ENCODE measurements at regions not wholly inside any gene's neighbourhood (a gene's known extent, or its start where the extent isn't known, plus 50 kb on each side); places are given as distances from the start of the nearest gene placed in this dataset.

GRCh38 chr13:85303630-85304029 is 495.6 kb downstream of the SLITRK6 start:
- DNase-seq (ENCODE audit: low read depth, low spot score): no peak

- no peak for DNase-seq (ENCODE audit: low read depth, low spot score)
Measured at GRCh38 chr13:85298387-85298924, 500.8 kb downstream of the SLITRK6 start.

- no peak for DNase-seq (ENCODE audit: low read depth, low spot score)
Measured at GRCh38 chr13:85288698-85289097, 510.5 kb downstream of the SLITRK6 start.

GRCh38 chr13:85287528-85287927 is 511.7 kb downstream of the SLITRK6 start:
- DNase-seq (ENCODE audit: low read depth, low spot score): no peak

GRCh38 chr13:85286081-85286480 is 513.1 kb downstream of the SLITRK6 start:
- DNase-seq (ENCODE audit: low read depth, low spot score): no peak

GRCh38 chr13:85284349-85284748 is 514.9 kb downstream of the SLITRK6 start:
- no peak for DNase-seq (ENCODE audit: low read depth, low spot score)

- no peak for DNase-seq (ENCODE audit: low read depth, low spot score)
Measured at GRCh38 chr13:85283408-85283807, 515.8 kb downstream of the SLITRK6 start.

- DNase-seq (ENCODE audit: low read depth, low spot score): no peak
Measured at GRCh38 chr13:85282876-85283275, 516.3 kb downstream of the SLITRK6 start.

- DNase-seq (ENCODE audit: low read depth, low spot score): no peak
Measured at GRCh38 chr13:85278851-85279250, 520.4 kb downstream of the SLITRK6 start.

GRCh38 chr13:85277748-85278147 is 521.5 kb downstream of the SLITRK6 start:
- no peak for DNase-seq (ENCODE audit: low read depth, low spot score)

GRCh38 chr13:85266771-85267170 is 532.4 kb downstream of the SLITRK6 start:
- DNase-seq (ENCODE audit: low read depth, low spot score): no peak

GRCh38 chr13:85266331-85266730 is 532.9 kb downstream of the SLITRK6 start:
- DNase-seq (ENCODE audit: low read depth, low spot score): no peak

- no peak for DNase-seq (ENCODE audit: low read depth, low spot score)
Measured at GRCh38 chr13:85265296-85265695, 533.9 kb downstream of the SLITRK6 start.

- no peak for DNase-seq (ENCODE audit: low read depth, low spot score)
Measured at GRCh38 chr13:85262499-85262898, 536.7 kb downstream of the SLITRK6 start.

GRCh38 chr13:85261757-85262346 is 537.4 kb downstream of the SLITRK6 start:
- no peak for DNase-seq (ENCODE audit: low read depth, low spot score)

- no peak for DNase-seq (ENCODE audit: low read depth, low spot score)
Measured at GRCh38 chr13:85260896-85261295, 538.3 kb downstream of the SLITRK6 start.

- DNase-seq (ENCODE audit: low read depth, low spot score): no peak
Measured at GRCh38 chr13:85255978-85256377, 543.2 kb downstream of the SLITRK6 start.

- no peak for DNase-seq (ENCODE audit: low read depth, low spot score)
Measured at GRCh38 chr13:85254641-85255040, 544.6 kb downstream of the SLITRK6 start.

GRCh38 chr13:85249151-85249550 is 550.1 kb downstream of the SLITRK6 start:
- no peak for DNase-seq (ENCODE audit: low read depth, low spot score)

GRCh38 chr13:85247780-85248179 is 551.4 kb downstream of the SLITRK6 start:
- DNase-seq (ENCODE audit: low read depth, low spot score): no peak

GRCh38 chr13:85243831-85244230 is 555.4 kb downstream of the SLITRK6 start:
- DNase-seq (ENCODE audit: low read depth, low spot score): no peak

- no peak for DNase-seq (ENCODE audit: low read depth, low spot score)
Measured at GRCh38 chr13:85241060-85241459, 558.2 kb downstream of the SLITRK6 start.

- no peak for DNase-seq (ENCODE audit: low read depth, low spot score)
Measured at GRCh38 chr13:85236413-85236812, 562.8 kb downstream of the SLITRK6 start.

- DNase-seq (ENCODE audit: low read depth, low spot score): no peak
Measured at GRCh38 chr13:85230691-85231093, 568.5 kb downstream of the SLITRK6 start.
